ENCODE measurements at regions not wholly inside any gene's neighbourhood (a gene's known extent, or its start where the extent isn't known, plus 50 kb on each side); places are given as distances from the start of the nearest gene placed in this dataset.
"Not testable (repeated sequence)": the region's sequence is repeated elsewhere in the genome, so short reads cannot be mapped to it uniquely, and the experiment has no call there.

- no peaks in the 10 kb centered on the region for H3K9me3 ChIP-seq (ENCODE audit: control insufficient read depth, insufficient read depth, low read length)
- H3K27ac ChIP-seq (ENCODE audit: low read depth, low read length), result no peak overlapping the region
- no peaks in the 10 kb centered on the region for H3K36me3 ChIP-seq (ENCODE audit: control insufficient read depth, insufficient read depth, low read length)
- H3K4me3 ChIP-seq (ENCODE audit: low read depth, low read length), result no peak overlapping the region
- peaks cover 18% of the 10 kb centered on the region; the same call in 1 of the 2 replicates for H3K4me1 ChIP-seq (ENCODE audit: control insufficient read depth, insufficient read depth, low read length)
- H3K27me3 ChIP-seq (ENCODE audit: control insufficient read depth, insufficient read depth, low read length), result no peaks in the 10 kb centered on the region
- H3K9ac ChIP-seq (ENCODE audit: low read depth, low read length), result no peak overlapping the region
Observed at GRCh38 chr2:17460371-17461086, 57.7 kb downstream of the RAD51AP2 start.

- no peak overlapping the region for H3K9ac ChIP-seq (ENCODE audit: low read depth, low read length)
- H3K27ac ChIP-seq (ENCODE audit: low read depth, low read length), result no peak overlapping the region
- no peaks in the 10 kb centered on the region for H3K27me3 ChIP-seq (ENCODE audit: control insufficient read depth, insufficient read depth, low read length)
- no peak overlapping the region for H3K4me3 ChIP-seq (ENCODE audit: low read depth, low read length)
- no peaks in the 10 kb centered on the region for H3K36me3 ChIP-seq (ENCODE audit: control insufficient read depth, insufficient read depth, low read length)
- no peaks in the 10 kb centered on the region for H3K9me3 ChIP-seq (ENCODE audit: control insufficient read depth, insufficient read depth, low read length)
- H3K4me1 ChIP-seq (ENCODE audit: control insufficient read depth, insufficient read depth, low read length), result peaks cover 18% of the 10 kb centered on the region; the same call in 1 of the 2 replicates
Observed at GRCh38 chr2:17455343-17455742, 62.9 kb downstream of the RAD51AP2 start.

- H3K36me3 ChIP-seq (ENCODE audit: control insufficient read depth, insufficient read depth, low read length); H3K9me3 ChIP-seq (ENCODE audit: control insufficient read depth, insufficient read depth, low read length); H3K4me1 ChIP-seq (ENCODE audit: control insufficient read depth, insufficient read depth, low read length); H3K9ac ChIP-seq (ENCODE audit: low read depth, low read length); H3K27me3 ChIP-seq (ENCODE audit: control insufficient read depth, insufficient read depth, low read length); H3K27ac ChIP-seq (ENCODE audit: low read depth, low read length); H3K4me3 ChIP-seq (ENCODE audit: low read depth, low read length): not testable (repeated sequence)
Observed at GRCh38 chr2:17446191-17446590, 72.0 kb downstream of the RAD51AP2 start.

- H3K27me3 ChIP-seq (ENCODE audit: control insufficient read depth, insufficient read depth, low read length), result no peaks in the 10 kb centered on the region
- no peaks in the 10 kb centered on the region for H3K36me3 ChIP-seq (ENCODE audit: control insufficient read depth, insufficient read depth, low read length)
- no peaks in the 10 kb centered on the region for H3K9me3 ChIP-seq (ENCODE audit: control insufficient read depth, insufficient read depth, low read length)
- H3K27ac ChIP-seq (ENCODE audit: low read depth, low read length), result no peak overlapping the region
- peaks cover 10% of the 10 kb centered on the region for H3K4me1 ChIP-seq (ENCODE audit: control insufficient read depth, insufficient read depth, low read length)
- H3K4me3 ChIP-seq (ENCODE audit: low read depth, low read length), result no peak overlapping the region
- no peak overlapping the region for H3K9ac ChIP-seq (ENCODE audit: low read depth, low read length)
Observed at GRCh38 chr2:17445744-17446143, 72.5 kb downstream of the RAD51AP2 start.

GRCh38 chr2:17442334-17442733 is 75.9 kb downstream of the RAD51AP2 start:
- Histone ChIP-seq H3K4me1 (ENCODE audit: control insufficient read depth, insufficient read depth, low read length) (peaks cover 19% of the 10 kb centered on the region), H3K27ac (ENCODE audit: low read depth, low read length) (peak overlapping the region; percentile 91), H3K9me3 (ENCODE audit: control insufficient read depth, insufficient read depth, low read length) (no peaks in the 10 kb centered on the region), H3K27me3 (ENCODE audit: control insufficient read depth, insufficient read depth, low read length) (no peaks in the 10 kb centered on the region), H3K36me3 (ENCODE audit: control insufficient read depth, insufficient read depth, low read length) (no peaks in the 10 kb centered on the region), H3K4me3 (ENCODE audit: low read depth, low read length) (no peak overlapping the region), H3K9ac (ENCODE audit: low read depth, low read length) (no peak overlapping the region)

- H3K9me3 ChIP-seq (ENCODE audit: control insufficient read depth, insufficient read depth, low read length), result no peaks in the 10 kb centered on the region
Observed at GRCh38 chr2:17441790-17442189, 76.5 kb downstream of the RAD51AP2 start.

GRCh38 chr2:17441055-17441771 is 77.0 kb downstream of the RAD51AP2 start:
- H3K4me3 ChIP-seq (ENCODE audit: low read depth, low read length), result no peak overlapping the region
- H3K27ac ChIP-seq (ENCODE audit: low read depth, low read length), result peak overlapping the region; percentile 91
- no peak overlapping the region; the same call in 1 of the 2 replicates for H3K9ac ChIP-seq (ENCODE audit: low read depth, low read length)
- H3K27me3 ChIP-seq (ENCODE audit: control insufficient read depth, insufficient read depth, low read length), result no peaks in the 10 kb centered on the region
- H3K36me3 ChIP-seq (ENCODE audit: control insufficient read depth, insufficient read depth, low read length), result no peaks in the 10 kb centered on the region
- peaks cover 19% of the 10 kb centered on the region for H3K4me1 ChIP-seq (ENCODE audit: control insufficient read depth, insufficient read depth, low read length)
- H3K9me3 ChIP-seq (ENCODE audit: control insufficient read depth, insufficient read depth, low read length), result no peaks in the 10 kb centered on the region

More at GRCh38 chr2:17441790-17442189, 76.5 kb downstream of the RAD51AP2 start:
- H3K27me3 ChIP-seq (ENCODE audit: control insufficient read depth, insufficient read depth, low read length), result no peaks in the 10 kb centered on the region
- no peak overlapping the region for H3K4me3 ChIP-seq (ENCODE audit: low read depth, low read length)
- no peaks in the 10 kb centered on the region for H3K36me3 ChIP-seq (ENCODE audit: control insufficient read depth, insufficient read depth, low read length)
- H3K4me1 ChIP-seq (ENCODE audit: control insufficient read depth, insufficient read depth, low read length), result peaks cover 19% of the 10 kb centered on the region
- H3K9ac ChIP-seq (ENCODE audit: low read depth, low read length), result no peak overlapping the region; the same call in 1 of the 2 replicates
- H3K27ac ChIP-seq (ENCODE audit: low read depth, low read length), result peak overlapping the region; percentile 91

- H3K4me1 ChIP-seq (ENCODE audit: control insufficient read depth, insufficient read depth, low read length), result peaks cover 3% of the 10 kb centered on the region; the same call in 1 of the 2 replicates
- H3K27me3 ChIP-seq (ENCODE audit: control insufficient read depth, insufficient read depth, low read length), result no peaks in the 10 kb centered on the region
- no peak overlapping the region for H3K4me3 ChIP-seq (ENCODE audit: low read depth, low read length)
- no peaks in the 10 kb centered on the region for H3K9me3 ChIP-seq (ENCODE audit: control insufficient read depth, insufficient read depth, low read length)
- no peaks in the 10 kb centered on the region for H3K36me3 ChIP-seq (ENCODE audit: control insufficient read depth, insufficient read depth, low read length)
- H3K27ac ChIP-seq (ENCODE audit: low read depth, low read length), result no peak overlapping the region
- no peak overlapping the region for H3K9ac ChIP-seq (ENCODE audit: low read depth, low read length)
Observed at GRCh38 chr2:17430326-17430725, 87.9 kb downstream of the RAD51AP2 start.

- H3K27ac ChIP-seq (ENCODE audit: low read depth, low read length), result no peak overlapping the region
- H3K9me3 ChIP-seq (ENCODE audit: control insufficient read depth, insufficient read depth, low read length), result no peaks in the 10 kb centered on the region
- H3K4me1 ChIP-seq (ENCODE audit: control insufficient read depth, insufficient read depth, low read length), result peaks cover 3% of the 10 kb centered on the region; the same call in 1 of the 2 replicates
- H3K9ac ChIP-seq (ENCODE audit: low read depth, low read length), result no peak overlapping the region
- no peaks in the 10 kb centered on the region for H3K27me3 ChIP-seq (ENCODE audit: control insufficient read depth, insufficient read depth, low read length)
- no peak overlapping the region for H3K4me3 ChIP-seq (ENCODE audit: low read depth, low read length)
- no peaks in the 10 kb centered on the region for H3K36me3 ChIP-seq (ENCODE audit: control insufficient read depth, insufficient read depth, low read length)
Observed at GRCh38 chr2:17429130-17429529, 89.1 kb downstream of the RAD51AP2 start.

- H3K27me3 ChIP-seq (ENCODE audit: control insufficient read depth, insufficient read depth, low read length), result no peaks in the 10 kb centered on the region
- H3K4me3 ChIP-seq (ENCODE audit: low read depth, low read length), result no peak overlapping the region
- H3K4me1 ChIP-seq (ENCODE audit: control insufficient read depth, insufficient read depth, low read length), result peaks cover 3% of the 10 kb centered on the region; the same call in 1 of the 2 replicates
- H3K36me3 ChIP-seq (ENCODE audit: control insufficient read depth, insufficient read depth, low read length), result no peaks in the 10 kb centered on the region
- no peak overlapping the region for H3K9ac ChIP-seq (ENCODE audit: low read depth, low read length)
- H3K9me3 ChIP-seq (ENCODE audit: control insufficient read depth, insufficient read depth, low read length), result no peaks in the 10 kb centered on the region
- H3K27ac ChIP-seq (ENCODE audit: low read depth, low read length), result no peak overlapping the region
Observed at GRCh38 chr2:17427401-17427800, 90.8 kb downstream of the RAD51AP2 start.

- peaks cover 3% of the 10 kb centered on the region; the same call in 1 of the 2 replicates for H3K4me1 ChIP-seq (ENCODE audit: control insufficient read depth, insufficient read depth, low read length)
- no peaks in the 10 kb centered on the region for H3K9me3 ChIP-seq (ENCODE audit: control insufficient read depth, insufficient read depth, low read length)
- no peak overlapping the region for H3K27ac ChIP-seq (ENCODE audit: low read depth, low read length)
- no peak overlapping the region for H3K9ac ChIP-seq (ENCODE audit: low read depth, low read length)
- H3K4me3 ChIP-seq (ENCODE audit: low read depth, low read length), result no peak overlapping the region
- no peaks in the 10 kb centered on the region for H3K27me3 ChIP-seq (ENCODE audit: control insufficient read depth, insufficient read depth, low read length)
- H3K36me3 ChIP-seq (ENCODE audit: control insufficient read depth, insufficient read depth, low read length), result no peaks in the 10 kb centered on the region
Observed at GRCh38 chr2:17426743-17427142, 91.5 kb downstream of the RAD51AP2 start.

All from HUES48 (cell line).